ENCODE measurements at regions not wholly inside any gene's neighbourhood (a gene's known extent, or its start where the extent isn't known, plus 50 kb on each side); places are given as distances from the start of the nearest gene placed in this dataset.

- Histone ChIP-seq H3K9ac (ENCODE audit: insufficient read depth, low read depth, low read length) (no peak overlapping the region), H3K79me2 (ENCODE audit: insufficient read depth, low read length) (no peaks in the 10 kb centered on the region), H3K4me1 (ENCODE audit: insufficient read depth, low read length) (no peaks in the 10 kb centered on the region), H4K20me1 (ENCODE audit: insufficient read depth, low read length) (no peaks in the 10 kb centered on the region), H3K9me3 (ENCODE audit: low read length) (no peaks in the 10 kb centered on the region), H3K27ac (ENCODE audit: extremely low read length, insufficient read depth, low read length) (no peak overlapping the region), H3K4me2 (ENCODE audit: low read depth, low read length) (no peak overlapping the region), H3K4me3 (replicated peaks in 1 of 3; ENCODE audit: insufficient read depth in 1 of 3, low read depth in 2 of 3, low read length in 3 of 3) (no peak overlapping the region), H3K36me3 (replicated peaks in 1 of 2; ENCODE audit: control insufficient read depth in 1 of 2, insufficient read depth in 2 of 2, low read length in 2 of 2) (no peaks in the 10 kb centered on the region), H3K27me3 (ENCODE audit: control insufficient read depth in 1 of 2, insufficient read depth in 2 of 2, low read length in 2 of 2) (peaks cover 0 to 31% of the 10 kb centered on the region in 2 experiments; a peak in 3 of 5 replicates), H2AFZ (ENCODE audit: low read length) (no peak overlapping the region)
- intact Hi-C loops (cut with micrococcal nuclease; ENCODE audit: unreplicated experiment) (no loop called here), in situ Hi-C loops (cut with HindIII; ENCODE audit: extremely low pct_ligation_motif_present, low pct_unique_long_range_greater_than_20kb) (loop anchor here (5.0 kb wide), 1 partner anchor 718 kb away; no protein-coding TSS in a partner anchor)
- FAIRE-seq (no peak), ATAC-seq (peak; percentile 14; the same call in 1 of the 3 replicates), DNase-seq (ENCODE audit: low spot score) (no peak)
- ChIA-PET POLR2A (no interaction called here), CTCF (ENCODE audit: low intra/inter-chr PET ratio, low total read pairs) (interaction anchor here (2.1 kb wide), 1 partner anchor 673 kb away, joined by 13 read pairs; no protein-coding TSS in a partner anchor)
- 21% methylated on average over 12 of the region's 15 CpGs for WGBS (ENCODE audit: low lambda C conversion rate)
- TF ChIP-seq SMAD3 (CRISPR knock-in tag; IDR thresholded peaks at IDR 0.05) (no peak), ARID5B (CRISPR knock-in tag; IDR thresholded peaks at IDR 0.05) (no peak), NONO (IDR thresholded peaks at IDR 0.05) (0 out of 2 replicates have a peak, but pooled peaks have one; percentile 26), NONO (CRISPR knock-in tag; conservative IDR thresholded peaks at IDR 0.05) (no peak), ZNF468 (CRISPR knock-in tag; IDR thresholded peaks at IDR 0.05) (no peak), ZNF207 (IDR thresholded peaks at IDR 0.05; ENCODE audit: borderline replicate concordance) (peak; percentile 60; the same call in 1 of the 2 replicates), MNT (IDR thresholded peaks at IDR 0.05) (peak; percentile 92), ARNT (IDR thresholded peaks at IDR 0.05) (0 out of 2 replicates have a peak, but pooled peaks have one; percentile 23)
- TF ChIP-seq, protein P1, sequence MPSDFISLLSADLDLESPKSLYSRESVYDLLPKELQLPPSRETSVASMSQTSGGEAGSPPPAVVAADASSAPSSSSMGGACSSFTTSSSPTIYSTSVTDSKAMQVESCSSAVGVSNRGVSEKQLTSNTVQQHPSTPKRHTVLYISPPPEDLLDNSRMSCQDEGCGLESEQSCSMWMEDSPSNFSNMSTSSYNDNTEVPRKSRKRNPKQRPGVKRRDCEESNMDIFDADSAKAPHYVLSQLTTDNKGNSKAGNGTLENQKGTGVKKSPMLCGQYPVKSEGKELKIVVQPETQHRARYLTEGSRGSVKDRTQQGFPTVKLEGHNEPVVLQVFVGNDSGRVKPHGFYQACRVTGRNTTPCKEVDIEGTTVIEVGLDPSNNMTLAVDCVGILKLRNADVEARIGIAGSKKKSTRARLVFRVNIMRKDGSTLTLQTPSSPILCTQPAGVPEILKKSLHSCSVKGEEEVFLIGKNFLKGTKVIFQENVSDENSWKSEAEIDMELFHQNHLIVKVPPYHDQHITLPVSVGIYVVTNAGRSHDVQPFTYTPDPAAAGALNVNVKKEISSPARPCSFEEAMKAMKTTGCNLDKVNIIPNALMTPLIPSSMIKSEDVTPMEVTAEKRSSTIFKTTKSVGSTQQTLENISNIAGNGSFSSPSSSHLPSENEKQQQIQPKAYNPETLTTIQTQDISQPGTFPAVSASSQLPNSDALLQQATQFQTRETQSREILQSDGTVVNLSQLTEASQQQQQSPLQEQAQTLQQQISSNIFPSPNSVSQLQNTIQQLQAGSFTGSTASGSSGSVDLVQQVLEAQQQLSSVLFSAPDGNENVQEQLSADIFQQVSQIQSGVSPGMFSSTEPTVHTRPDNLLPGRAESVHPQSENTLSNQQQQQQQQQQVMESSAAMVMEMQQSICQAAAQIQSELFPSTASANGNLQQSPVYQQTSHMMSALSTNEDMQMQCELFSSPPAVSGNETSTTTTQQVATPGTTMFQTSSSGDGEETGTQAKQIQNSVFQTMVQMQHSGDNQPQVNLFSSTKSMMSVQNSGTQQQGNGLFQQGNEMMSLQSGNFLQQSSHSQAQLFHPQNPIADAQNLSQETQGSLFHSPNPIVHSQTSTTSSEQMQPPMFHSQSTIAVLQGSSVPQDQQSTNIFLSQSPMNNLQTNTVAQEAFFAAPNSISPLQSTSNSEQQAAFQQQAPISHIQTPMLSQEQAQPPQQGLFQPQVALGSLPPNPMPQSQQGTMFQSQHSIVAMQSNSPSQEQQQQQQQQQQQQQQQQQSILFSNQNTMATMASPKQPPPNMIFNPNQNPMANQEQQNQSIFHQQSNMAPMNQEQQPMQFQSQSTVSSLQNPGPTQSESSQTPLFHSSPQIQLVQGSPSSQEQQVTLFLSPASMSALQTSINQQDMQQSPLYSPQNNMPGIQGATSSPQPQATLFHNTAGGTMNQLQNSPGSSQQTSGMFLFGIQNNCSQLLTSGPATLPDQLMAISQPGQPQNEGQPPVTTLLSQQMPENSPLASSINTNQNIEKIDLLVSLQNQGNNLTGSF (CRISPR knock-in tag; IDR thresholded peaks at IDR 0.05): no peak
- TF ChIP-seq, protein P2, sequence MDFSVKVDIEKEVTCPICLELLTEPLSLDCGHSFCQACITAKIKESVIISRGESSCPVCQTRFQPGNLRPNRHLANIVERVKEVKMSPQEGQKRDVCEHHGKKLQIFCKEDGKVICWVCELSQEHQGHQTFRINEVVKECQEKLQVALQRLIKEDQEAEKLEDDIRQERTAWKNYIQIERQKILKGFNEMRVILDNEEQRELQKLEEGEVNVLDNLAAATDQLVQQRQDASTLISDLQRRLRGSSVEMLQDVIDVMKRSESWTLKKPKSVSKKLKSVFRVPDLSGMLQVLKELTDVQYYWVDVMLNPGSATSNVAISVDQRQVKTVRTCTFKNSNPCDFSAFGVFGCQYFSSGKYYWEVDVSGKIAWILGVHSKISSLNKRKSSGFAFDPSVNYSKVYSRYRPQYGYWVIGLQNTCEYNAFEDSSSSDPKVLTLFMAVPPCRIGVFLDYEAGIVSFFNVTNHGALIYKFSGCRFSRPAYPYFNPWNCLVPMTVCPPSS (IDR thresholded peaks at IDR 0.05): 0 out of 2 replicates have a peak, but pooled peaks have one; percentile 47
- no TSS peak for BruUV-seq (replicated peaks)
Measured at GRCh38 chr2:236354056-236354940, 90.1 kb upstream of the ASB18 start.
